ENCODE measurements at regions not wholly inside any gene's neighbourhood (a gene's known extent, or its start where the extent isn't known, plus 50 kb on each side); places are given as distances from the start of the nearest gene placed in this dataset.

DNA sequence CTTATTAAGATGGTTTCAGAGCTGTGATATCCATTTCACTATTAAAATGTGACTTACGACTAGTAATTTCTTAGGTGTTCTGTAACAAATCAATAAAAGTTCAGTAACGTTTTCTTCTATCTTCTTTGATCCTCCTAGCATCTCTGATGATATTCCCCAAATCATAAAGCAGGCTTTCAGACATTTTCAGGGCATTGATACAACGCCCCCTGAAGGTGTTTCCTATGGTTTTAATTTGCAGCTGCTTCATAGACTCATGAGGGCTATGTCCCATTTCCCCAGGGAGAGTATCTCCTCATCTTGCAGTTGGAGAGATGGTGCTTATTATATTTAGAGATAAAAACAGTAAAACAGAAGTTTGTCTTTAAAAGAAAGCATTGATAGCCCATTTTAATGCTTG is 246.8 kb upstream of the CNTN3 start (continued):
- no peak for TF ChIP-seq ATF3 (IDR thresholded peaks at IDR 0.05)
- TF ChIP-seq GABPA (IDR thresholded peaks at IDR 0.05 in 1 of 2, conservative IDR thresholded peaks at IDR 0.05 in 1 of 2), result no peak

DNA sequence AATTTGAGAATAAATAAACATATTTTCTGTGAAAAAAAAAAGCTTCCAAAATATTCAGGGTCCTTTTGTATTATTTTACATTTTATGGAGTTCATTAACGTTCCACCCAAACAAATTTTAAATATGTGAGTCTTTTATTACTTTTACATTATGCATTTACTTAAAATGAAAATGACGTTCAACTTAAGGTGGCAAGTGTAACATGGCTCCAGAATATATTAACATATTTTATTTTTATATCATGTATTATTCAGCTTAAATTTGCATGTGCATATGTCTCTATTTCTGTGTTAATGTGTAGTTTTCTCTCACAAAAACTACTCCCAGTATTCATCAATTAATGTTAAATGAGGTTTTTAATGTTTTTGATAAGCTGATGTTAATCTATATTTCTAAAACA is 243.6 kb upstream of the CNTN3 start:
- H3K27ac ChIP-seq (ENCODE audit: low read depth in 1 of 2, low read length in 2 of 2), result no peak overlapping the region
- no peaks in the 10 kb centered on the region for H3K9me3 ChIP-seq (ENCODE audit: control insufficient read depth in 4 of 4, low read length in 3 of 4)
- no peak overlapping the region for H3K4me3 ChIP-seq (ENCODE audit: low read depth in 1 of 3, low read length in 3 of 3)
- 63% methylated on average over 2 of the region's 2 CpGs for WGBS
- H3K9ac ChIP-seq (ENCODE audit: low read depth in 1 of 2, low read length in 2 of 2), result no peak overlapping the region
- no peaks in the 10 kb centered on the region for H3K27me3 ChIP-seq (ENCODE audit: control insufficient read depth in 4 of 4, insufficient read depth in 4 of 4, low read length in 3 of 4)
- H3K36me3 ChIP-seq (ENCODE audit: control insufficient read depth in 4 of 4, insufficient read depth in 3 of 4, low read depth in 1 of 4, low read length in 3 of 4), result no peaks in the 10 kb centered on the region
- no peak for TF ChIP-seq FOXA2 (IDR thresholded peaks at IDR 0.05)
- no peak for TF ChIP-seq EGR1 (IDR thresholded peaks at IDR 0.05; ENCODE audit: low read depth in 2 of 2)
- TF ChIP-seq, protein P1, sequence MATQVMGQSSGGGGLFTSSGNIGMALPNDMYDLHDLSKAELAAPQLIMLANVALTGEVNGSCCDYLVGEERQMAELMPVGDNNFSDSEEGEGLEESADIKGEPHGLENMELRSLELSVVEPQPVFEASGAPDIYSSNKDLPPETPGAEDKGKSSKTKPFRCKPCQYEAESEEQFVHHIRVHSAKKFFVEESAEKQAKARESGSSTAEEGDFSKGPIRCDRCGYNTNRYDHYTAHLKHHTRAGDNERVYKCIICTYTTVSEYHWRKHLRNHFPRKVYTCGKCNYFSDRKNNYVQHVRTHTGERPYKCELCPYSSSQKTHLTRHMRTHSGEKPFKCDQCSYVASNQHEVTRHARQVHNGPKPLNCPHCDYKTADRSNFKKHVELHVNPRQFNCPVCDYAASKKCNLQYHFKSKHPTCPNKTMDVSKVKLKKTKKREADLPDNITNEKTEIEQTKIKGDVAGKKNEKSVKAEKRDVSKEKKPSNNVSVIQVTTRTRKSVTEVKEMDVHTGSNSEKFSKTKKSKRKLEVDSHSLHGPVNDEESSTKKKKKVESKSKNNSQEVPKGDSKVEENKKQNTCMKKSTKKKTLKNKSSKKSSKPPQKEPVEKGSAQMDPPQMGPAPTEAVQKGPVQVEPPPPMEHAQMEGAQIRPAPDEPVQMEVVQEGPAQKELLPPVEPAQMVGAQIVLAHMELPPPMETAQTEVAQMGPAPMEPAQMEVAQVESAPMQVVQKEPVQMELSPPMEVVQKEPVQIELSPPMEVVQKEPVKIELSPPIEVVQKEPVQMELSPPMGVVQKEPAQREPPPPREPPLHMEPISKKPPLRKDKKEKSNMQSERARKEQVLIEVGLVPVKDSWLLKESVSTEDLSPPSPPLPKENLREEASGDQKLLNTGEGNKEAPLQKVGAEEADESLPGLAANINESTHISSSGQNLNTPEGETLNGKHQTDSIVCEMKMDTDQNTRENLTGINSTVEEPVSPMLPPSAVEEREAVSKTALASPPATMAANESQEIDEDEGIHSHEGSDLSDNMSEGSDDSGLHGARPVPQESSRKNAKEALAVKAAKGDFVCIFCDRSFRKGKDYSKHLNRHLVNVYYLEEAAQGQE (IDR thresholded peaks at IDR 0.05), result no peak
- TF ChIP-seq RAD21 (IDR thresholded peaks at IDR 0.05), result no peak
- no peak for TF ChIP-seq FOXA1 (IDR thresholded peaks at IDR 0.05)
- no peak for TF ChIP-seq TAF1 (conservative IDR thresholded peaks at IDR 0.05)
- TF ChIP-seq CTCF (IDR thresholded peaks at IDR 0.05; ENCODE audit: low read depth, low read length, missing input control), result no peak
- TF ChIP-seq YY1 (IDR thresholded peaks at IDR 0.05), result no peak
- no peak for TF ChIP-seq GABPA (IDR thresholded peaks at IDR 0.05 in 1 of 2, conservative IDR thresholded peaks at IDR 0.05 in 1 of 2)
- TF ChIP-seq ZBTB33 (IDR thresholded peaks at IDR 0.05), result no peak
- TF ChIP-seq ATF3 (IDR thresholded peaks at IDR 0.05), result no peak
- TF ChIP-seq, protein P2, sequence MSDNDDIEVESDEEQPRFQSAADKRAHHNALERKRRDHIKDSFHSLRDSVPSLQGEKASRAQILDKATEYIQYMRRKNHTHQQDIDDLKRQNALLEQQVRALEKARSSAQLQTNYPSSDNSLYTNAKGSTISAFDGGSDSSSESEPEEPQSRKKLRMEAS (IDR thresholded peaks at IDR 0.05), result no peak
- no peak for TF ChIP-seq JUND (IDR thresholded peaks at IDR 0.05)
- TF ChIP-seq SP1 (IDR thresholded peaks at IDR 0.05), result no peak
- no peak for TF ChIP-seq HNF4A (conservative IDR thresholded peaks at IDR 0.05)
- TF ChIP-seq NR2F2 (IDR thresholded peaks at IDR 0.05), result no peak
- TF ChIP-seq RXRA (IDR thresholded peaks at IDR 0.05), result no peak
- no peak for TF ChIP-seq HNF4G (IDR thresholded peaks at IDR 0.05)
- no peaks in the 10 kb centered on the region for H3K4me1 ChIP-seq (ENCODE audit: control insufficient read depth in 4 of 4, insufficient read depth in 4 of 4, low read length in 3 of 4)
- DNase-seq (ENCODE audit: low spot score), result no peak

All from liver (tissue), 8 donors.